ENCODE measurements at regions not wholly inside any gene's neighbourhood (a gene's known extent, or its start where the extent isn't known, plus 50 kb on each side); places are given as distances from the start of the nearest gene placed in this dataset.

GRCh38 chr1:166703141-166703540 is 136.1 kb upstream of the POGK start:
- Histone ChIP-seq H2AK5ac (ENCODE audit: insufficient read length, low read length) (no peak overlapping the region), H4K91ac (ENCODE audit: insufficient read length, low read depth, low read length) (no peak overlapping the region), H3K79me2 (ENCODE audit: insufficient read depth, low read length) (no peaks in the 10 kb centered on the region), H2BK120ac (ENCODE audit: low read depth, low read length, poor library complexity, severe bottlenecking) (no peak overlapping the region), H3K23ac (ENCODE audit: insufficient read length, low read depth, low read length) (no peak overlapping the region), H2BK12ac (ENCODE audit: insufficient read length, low read depth, low read length) (no peak overlapping the region), H3K4me2 (ENCODE audit: insufficient read depth, insufficient read length, low read length) (no peak overlapping the region), H3K9ac (ENCODE audit: extremely low read depth, insufficient read length, low read length) (no peak overlapping the region), H2AFZ (ENCODE audit: low read length) (peak overlapping the region; percentile 45), H3T11ph (ENCODE audit: low read length) (no peak overlapping the region), H4K20me1 (ENCODE audit: control insufficient read depth, insufficient read depth, insufficient read length) (no peaks in the 10 kb centered on the region), H3K4me1 (ENCODE audit: insufficient read depth, low read length) (no peaks in the 10 kb centered on the region), H3K56ac (ENCODE audit: insufficient read length, low read depth, low read length) (no peak overlapping the region), H3K27ac (ENCODE audit: insufficient read length, low read depth, low read length) (no peak overlapping the region), H2BK5ac (ENCODE audit: insufficient read length, low read length) (no peak overlapping the region), H3K4ac (ENCODE audit: low read depth, low read length) (no peak overlapping the region), H3K27me3 (ENCODE audit: insufficient read depth, low read length) (no peaks in the 10 kb centered on the region), H3K79me1 (ENCODE audit: insufficient read depth, low read depth, low read length, poor library complexity, severe bottlenecking) (no peaks in the 10 kb centered on the region), H3K23me2 (ENCODE audit: insufficient read length, low read depth, low read length, poor library complexity, severe bottlenecking) (no peaks in the 10 kb centered on the region), H4K8ac (replicated peaks; ENCODE audit: insufficient read length, low read depth, low read length) (no peak overlapping the region), H3K9me3 (ENCODE audit: control insufficient read depth, low read depth, low read length) (no peaks in the 10 kb centered on the region), H3K18ac (ENCODE audit: insufficient read length, low read depth, low read length) (no peak overlapping the region), H3K14ac (ENCODE audit: insufficient read depth, low read length) (no peak overlapping the region), H2BK15ac (ENCODE audit: low read depth, low read length) (no peak overlapping the region), H4K5ac (ENCODE audit: insufficient read length, low read depth, low read length) (no peak overlapping the region), H2BK20ac (ENCODE audit: low read depth, low read length, poor library complexity, severe bottlenecking) (no peak overlapping the region)
- Mint-ChIP-seq H3K27me3 (ENCODE audit: low read depth) (no peaks in the 10 kb centered on the region), H3K27ac (no peak overlapping the region), H3K4me1 (peaks cover 2 to 11% of the 10 kb centered on the region in 2 experiments; a peak in 2 of 4 replicates), H3K9me3 (peaks cover 0 to 2% of the 10 kb centered on the region in 2 experiments; a peak in 2 of 5 replicates), H3K36me3 (ENCODE audit: insufficient read depth in 1 of 3, low read depth in 3 of 3) (no peaks in the 10 kb centered on the region; a peak in 1 of 7 replicates), H3K4me3 (no peak overlapping the region)
- no peak for DNase-seq
- TF ChIP-seq CTCF (conservative IDR thresholded peaks at IDR 0.05), result no peak
- WGBS (ENCODE audit: extremely low coverage, insufficient read length, low lambda C conversion rate), result no CpG with 5 or more reads among the region's 2 CpGs

All from H9 (cell line).